Ascending aorta (tissue), 2 donors: ENCODE measurements at regions not wholly inside any gene's neighbourhood (a gene's known extent, or its start where the extent isn't known, plus 50 kb on each side); places are given as distances from the start of the nearest gene placed in this dataset.

Experiments
- DNase-seq, 2 donors: peaks; one replicate each; pipeline ENCODE4 v3.0.0-alpha.2; 2019; ENCODE audit warnings: low spot score in 2 of 2
- H3K27ac ChIP-seq, 2 donors: fragments of 200-600 bp; sonication (generic); one replicate each; pipeline ENCODE4 v1.5.1; 2016 to 2017; ENCODE audit warnings: mild to moderate bottlenecking in 1 of 2
- H3K27me3 ChIP-seq: fragments of 200-600 bp; sonication (generic); one replicate; pipeline ENCODE4 v1.5.1; 2017
- H3K36me3 ChIP-seq, 2 donors: fragments of 200-600 bp; sonication (generic); one replicate each; pipeline ENCODE4 v1.5.1; 2016
- H3K4me1 ChIP-seq, 2 donors: fragments of 200-600 bp; sonication (generic); one replicate each; pipeline ENCODE4 v1.5.1; 2016 to 2017; ENCODE audit warnings: mild to moderate bottlenecking in 1 of 2
- H3K4me3 ChIP-seq, 2 donors: fragments of 200-600 bp; sonication (generic); one replicate each; pipeline ENCODE4 v1.5.1; 2016 to 2017; ENCODE audit warnings: mild to moderate bottlenecking in 1 of 2
- H3K9me3 ChIP-seq, 2 donors: fragments of 200-600 bp; sonication (generic); one replicate each; pipeline ENCODE4 v1.5.1; 2016
- CTCF ChIP-seq, 3 experiments: fragments of 200-600 bp in 2 of 3; fragments of 450-650 bp in 1 of 3; sonication (generic) in 2 of 3; IDR thresholded peaks; one replicate each; pipeline ENCODE4 v1.5.1; 2016 to 2019; ENCODE audit warnings: antibody characterized with exemption in 3 of 3, mild to moderate bottlenecking in 1 of 3, moderate library complexity in 1 of 3
- intact Hi-C: fragments of 100-400 bp; cut with DNase I; formaldehyde crosslinking; loops from one replicate; pipeline ENCODE4 v1.15.1; 2023

DNA sequence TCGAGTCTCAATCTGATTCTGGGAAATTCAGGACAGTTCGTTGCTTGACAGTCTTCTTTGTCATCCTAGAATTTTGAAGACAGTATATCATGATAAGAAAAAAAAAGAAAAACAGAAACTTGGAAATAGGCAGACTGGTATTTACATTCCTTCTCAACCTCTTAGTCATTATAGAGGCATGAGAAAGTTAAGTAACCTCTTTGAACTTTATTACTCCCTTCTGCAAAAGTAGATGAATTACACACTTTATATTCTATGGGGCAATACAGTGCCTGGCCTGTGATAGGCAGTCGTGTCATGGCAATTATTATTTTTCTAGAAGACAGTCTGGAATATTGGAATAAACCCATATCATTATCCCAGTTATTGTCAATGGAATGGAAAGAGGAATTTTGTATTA is 828.9 kb downstream of the TLR4 start:
- intact Hi-C loops = loop anchor here (5.0 kb wide), 1 partner anchor 44 kb away; no protein-coding TSS in a partner anchor
- Histone ChIP-seq H3K4me1 (peaks cover 0 to 9% of the 10 kb centered on the region in 2 donors), H3K4me3 (no peak overlapping the region), H3K27me3 (no peaks in the 10 kb centered on the region), H3K27ac (no peak overlapping the region), H3K9me3 (no peaks in the 10 kb centered on the region), H3K36me3 (no peaks in the 10 kb centered on the region)
- no peak for DNase-seq
- no peak for TF ChIP-seq CTCF (IDR thresholded peaks at IDR 0.05)

- intact Hi-C loops = loop anchor here (5.0 kb wide), 1 partner anchor 43 kb away; no protein-coding TSS in a partner anchor
- H3K4me3 ChIP-seq = no peak overlapping the region
- H3K9me3 ChIP-seq = no peaks in the 10 kb centered on the region
- no peak overlapping the region for H3K27ac ChIP-seq
- H3K4me1 ChIP-seq = peaks cover 0 to 8% of the 10 kb centered on the region in 2 donors
- no peaks in the 10 kb centered on the region for H3K36me3 ChIP-seq
- DNase-seq = no peak
- no peak for TF ChIP-seq CTCF (IDR thresholded peaks at IDR 0.05)
- H3K27me3 ChIP-seq = no peaks in the 10 kb centered on the region
These were observed 829.6 kb downstream of the TLR4 start for GRCh38 chr9:118533850-118534249.

DNA sequence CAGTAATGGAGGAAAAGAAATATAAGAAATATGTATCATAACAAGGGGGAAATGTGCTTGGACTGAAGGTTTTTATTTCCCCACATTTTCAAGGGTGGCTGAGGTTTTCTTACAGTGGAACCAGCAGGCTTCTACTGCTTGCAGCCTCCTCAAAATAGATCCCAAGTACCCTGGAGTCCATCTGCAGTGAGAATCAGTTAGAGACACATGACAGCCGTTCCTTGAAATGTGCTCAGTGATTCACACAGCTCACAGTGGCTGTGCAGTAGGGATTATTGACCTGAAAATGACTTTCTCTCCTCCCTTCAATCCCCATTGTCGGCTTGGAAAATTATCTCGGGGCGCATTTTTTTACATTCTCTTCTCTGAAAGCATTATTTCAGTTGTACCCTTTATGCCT is 832.0 kb downstream of the TLR4 start:
- Histone ChIP-seq H3K36me3 (no peaks in the 10 kb centered on the region), H3K4me3 (no peak overlapping the region), H3K27me3 (no peaks in the 10 kb centered on the region), H3K4me1 (no peaks in the 10 kb centered on the region), H3K9me3 (no peaks in the 10 kb centered on the region), H3K27ac (no peak overlapping the region)
- DNase-seq = no peak
- no peak for TF ChIP-seq CTCF (IDR thresholded peaks at IDR 0.05)
- intact Hi-C loops = no loop called here

- Histone ChIP-seq H3K27me3 (no peaks in the 10 kb centered on the region), H3K4me3 (no peak overlapping the region), H3K36me3 (no peaks in the 10 kb centered on the region), H3K27ac (no peak overlapping the region), H3K4me1 (no peaks in the 10 kb centered on the region), H3K9me3 (no peaks in the 10 kb centered on the region)
- no peak for DNase-seq
- no peak for TF ChIP-seq CTCF (IDR thresholded peaks at IDR 0.05)
- intact Hi-C loops = no loop called here
These were observed 830.3 kb downstream of the BRINP1 start for GRCh38 chr9:118538959-118539358.

DNA sequence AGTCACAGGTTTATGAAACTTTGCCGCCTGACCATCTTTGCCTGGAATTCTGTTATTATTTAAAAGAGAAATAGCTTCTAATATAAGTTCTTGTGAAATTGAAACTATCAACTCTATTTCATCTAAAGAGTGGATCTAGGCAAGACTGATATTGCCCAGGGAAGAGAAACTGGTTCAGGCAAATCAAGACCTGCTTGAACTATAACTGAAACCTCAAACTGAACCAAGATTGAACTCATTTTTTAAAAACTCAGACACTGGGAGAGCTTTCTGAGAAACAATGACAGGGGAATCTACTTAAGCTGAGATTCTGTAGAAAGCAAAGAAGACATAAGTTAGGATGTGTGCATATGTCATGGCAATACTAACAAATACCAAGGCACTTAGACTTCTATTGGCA is 815.8 kb downstream of the BRINP1 start:
- no peaks in the 10 kb centered on the region for H3K9me3 ChIP-seq
- no peak for TF ChIP-seq CTCF (IDR thresholded peaks at IDR 0.05)
- no peak overlapping the region for H3K4me3 ChIP-seq
- H3K27ac ChIP-seq = no peak overlapping the region
- no peaks in the 10 kb centered on the region for H3K27me3 ChIP-seq
- DNase-seq = no peak
- intact Hi-C loops = no loop called here
- H3K4me1 ChIP-seq = no peaks in the 10 kb centered on the region
- no peaks in the 10 kb centered on the region for H3K36me3 ChIP-seq

DNA sequence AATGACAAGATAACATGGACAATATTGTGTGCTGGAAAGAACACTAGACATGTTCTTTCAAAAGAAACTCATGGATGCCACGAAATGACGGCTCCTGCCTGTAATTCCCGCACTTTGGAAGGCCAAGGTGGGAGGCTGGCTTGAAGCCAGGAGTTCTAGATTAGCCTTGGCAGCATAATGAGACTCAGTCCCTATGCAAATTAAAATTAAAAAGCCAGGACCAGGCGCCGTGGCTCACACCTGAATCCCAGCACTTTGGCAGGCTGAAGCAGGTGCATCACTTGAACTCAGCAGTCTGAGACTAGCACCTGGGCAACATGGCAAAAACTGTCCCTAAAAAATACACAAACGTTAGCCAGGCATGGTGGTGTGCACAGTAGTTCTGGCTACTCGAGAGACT is 814.2 kb downstream of the BRINP1 start:
- H3K9me3 ChIP-seq = no peaks in the 10 kb centered on the region
- no peaks in the 10 kb centered on the region for H3K4me1 ChIP-seq
- no peak for TF ChIP-seq CTCF (IDR thresholded peaks at IDR 0.05)
- no peaks in the 10 kb centered on the region for H3K27me3 ChIP-seq
- no peak for DNase-seq
- no peak overlapping the region for H3K4me3 ChIP-seq
- no peaks in the 10 kb centered on the region for H3K36me3 ChIP-seq
- intact Hi-C loops = no loop called here
- no peak overlapping the region for H3K27ac ChIP-seq
